ENCODE measurements at regions not wholly inside any gene's neighbourhood (a gene's known extent, or its start where the extent isn't known, plus 50 kb on each side); places are given as distances from the start of the nearest gene placed in this dataset.
A peak's percentile ranks its signal among the peaks of the same experiment; 100 is the strongest.

- 1 to 2% (median 1%) methylated on average over 8 of the region's 8 CpGs for WGBS, 4 donors
- TF ChIP-seq POLR2A (IDR thresholded peaks at IDR 0.05) (no peak), CTCF (IDR thresholded peaks at IDR 0.05) (peak; percentile 67 to 86 (median 78))
- intact Hi-C loops (cut with DNase I): loop anchor here (5.0 to 10.0 kb wide), 3 partner anchors 162 to 494 kb away; partner anchors contain the start of gene PLCL1 (in 2 of the 2)
Measured at GRCh38 chr2:198296665-198297308, 492.4 kb downstream of the PLCL1 start.

GRCh38 chr2:198293281-198293680 lies 488.9 kb downstream of the PLCL1 start:
- 36 to 62% (median 55%) methylated on average over 1 of the region's 1 CpG for WGBS, 4 donors
- no peaks in the 10 kb centered on the region for H3K36me3 ChIP-seq (replicated peaks in 1 of 2)
- no peak overlapping the region for H3K4me3 ChIP-seq
- peaks cover 5% of the 10 kb centered on the region for H3K27me3 ChIP-seq
- intact Hi-C loops (cut with DNase I): loop anchor here (10.0 kb wide), 2 partner anchors 158 to 168 kb away; no protein-coding TSS in a partner anchor
- TF ChIP-seq CTCF (IDR thresholded peaks at IDR 0.05): no peak
- no peak for TF ChIP-seq POLR2A (IDR thresholded peaks at IDR 0.05)
- no peaks in the 10 kb centered on the region for H3K4me1 ChIP-seq (replicated peaks in 1 of 2)
- DNase-seq: no peak
- no peaks in the 10 kb centered on the region for H3K9me3 ChIP-seq (replicated peaks in 1 of 3)
- H3K27ac ChIP-seq: no peak overlapping the region

More at GRCh38 chr2:198296665-198297308, 492.4 kb downstream of the PLCL1 start:
- Histone ChIP-seq H3K27me3 (peaks cover 5% of the 10 kb centered on the region), H3K27ac (no peak overlapping the region), H3K4me1 (replicated peaks in 1 of 2) (no peaks in the 10 kb centered on the region), H3K36me3 (replicated peaks in 1 of 2) (no peaks in the 10 kb centered on the region), H3K4me3 (no peak overlapping the region), H3K9me3 (replicated peaks in 1 of 3) (no peaks in the 10 kb centered on the region)
- DNase-seq: peak; percentile 31 to 76 (median 43)

DNA sequence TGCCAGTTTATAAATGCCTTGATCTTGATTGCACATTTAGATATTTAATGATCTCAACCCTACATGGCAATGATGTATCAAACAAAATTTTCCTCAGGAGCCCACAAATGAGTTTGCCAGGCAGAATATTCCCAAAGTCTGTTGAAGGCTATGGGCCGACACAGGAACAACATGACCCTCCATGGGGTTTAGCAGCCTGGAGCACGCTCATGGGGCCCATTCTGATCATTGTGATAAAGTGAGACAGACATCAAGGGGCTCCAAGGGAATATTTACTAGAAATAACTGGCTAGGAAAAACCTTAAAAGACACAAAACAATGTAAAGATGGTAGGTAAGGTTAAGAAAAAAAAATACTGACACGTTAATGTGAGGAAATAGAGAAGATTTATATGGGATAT lies 485.4 kb downstream of the PLCL1 start:
- intact Hi-C loops (cut with DNase I): loop anchor here (10.0 kb wide), 2 partner anchors 155 to 165 kb away; no protein-coding TSS in a partner anchor

GRCh38 chr2:198287706-198288105 lies 483.3 kb downstream of the PLCL1 start:
- Histone ChIP-seq H3K27me3 (no peaks in the 10 kb centered on the region), H3K27ac (no peak overlapping the region), H3K4me1 (replicated peaks in 1 of 2) (no peaks in the 10 kb centered on the region), H3K36me3 (replicated peaks in 1 of 2) (no peaks in the 10 kb centered on the region), H3K4me3 (no peak overlapping the region), H3K9me3 (replicated peaks in 1 of 3) (no peaks in the 10 kb centered on the region)
- 39 to 66% (median 54%) methylated on average over 2 of the region's 2 CpGs for WGBS, 4 donors
- intact Hi-C loops (cut with DNase I): no loop called here
- no peak for TF ChIP-seq POLR2A (IDR thresholded peaks at IDR 0.05)
- TF ChIP-seq CTCF (IDR thresholded peaks at IDR 0.05): no peak
- DNase-seq: no peak

More for the DNA sequence above, 485.4 kb downstream of the PLCL1 start:
- TF ChIP-seq POLR2A (IDR thresholded peaks at IDR 0.05) (no peak), CTCF (IDR thresholded peaks at IDR 0.05) (no peak)
- Histone ChIP-seq H3K4me3 (no peak overlapping the region), H3K36me3 (replicated peaks in 1 of 2) (no peaks in the 10 kb centered on the region), H3K27me3 (no peaks in the 10 kb centered on the region), H3K9me3 (replicated peaks in 1 of 3) (no peaks in the 10 kb centered on the region), H3K27ac (no peak overlapping the region), H3K4me1 (replicated peaks in 1 of 2) (no peaks in the 10 kb centered on the region)
- WGBS, 4 donors: 80 to 93% (median 85%) methylated on average over 3 of the region's 3 CpGs
- DNase-seq: no peak
